HG02798 (cell line): ENCODE measurements at regions not wholly inside any gene's neighbourhood (a gene's known extent, or its start where the extent isn't known, plus 50 kb on each side); places are given as distances from the start of the nearest gene placed in this dataset.

Experiments
- ATAC-seq: cut with Tn5 transposase; IDR thresholded peaks from one replicate; pipeline ENCODE4 v1.9.1; 2021; ENCODE audit warnings: mild to moderate bottlenecking; ENCODE audit not compliant: unreplicated experiment, poor library complexity

- no peak for ATAC-seq
Observed at GRCh38 chr4:119755599-119755998, 127.0 kb upstream of the PDE5A start.

- no peak for ATAC-seq
Observed at GRCh38 chr4:119752936-119753335, 124.3 kb upstream of the PDE5A start.

GRCh38 chr4:119750771-119751170 lies 122.2 kb upstream of the PDE5A start:
- ATAC-seq, result no peak

- no peak for ATAC-seq
Observed at GRCh38 chr4:119750048-119750447, 121.4 kb upstream of the PDE5A start.

- no peak for ATAC-seq
Observed at GRCh38 chr4:119748853-119749252, 120.2 kb upstream of the PDE5A start.

- no peak for ATAC-seq
Observed at GRCh38 chr4:119746951-119747350, 118.3 kb upstream of the PDE5A start.

- ATAC-seq, result no peak
Observed at GRCh38 chr4:119745351-119745750, 116.7 kb upstream of the PDE5A start.

GRCh38 chr4:119744580-119744979 lies 116.0 kb upstream of the PDE5A start:
- ATAC-seq, result no peak

GRCh38 chr4:119743644-119744043 lies 115.0 kb upstream of the PDE5A start:
- no peak for ATAC-seq

- ATAC-seq, result no peak
Observed at GRCh38 chr4:119739796-119740195, 111.2 kb upstream of the PDE5A start.

- ATAC-seq, result no peak
Observed at GRCh38 chr4:119738901-119739300, 110.3 kb upstream of the PDE5A start.

GRCh38 chr4:119736559-119736958 lies 108.0 kb upstream of the PDE5A start:
- no peak for ATAC-seq

- ATAC-seq, result no peak
Observed at GRCh38 chr4:119735165-119735651, 106.6 kb upstream of the PDE5A start.

- no peak for ATAC-seq
Observed at GRCh38 chr4:119733431-119733830, 104.8 kb upstream of the PDE5A start.

- ATAC-seq, result no peak
Observed at GRCh38 chr4:119731778-119732177, 103.2 kb upstream of the PDE5A start.

GRCh38 chr4:119731146-119731742 lies 102.6 kb upstream of the PDE5A start:
- no peak for ATAC-seq

GRCh38 chr4:119730671-119730950 lies 102.0 kb upstream of the PDE5A start:
- ATAC-seq, result no peak

GRCh38 chr4:119729835-119730670 lies 101.4 kb upstream of the PDE5A start:
- no peak for ATAC-seq

GRCh38 chr4:119728692-119729593 lies 100.3 kb upstream of the PDE5A start:
- ATAC-seq, result no peak

GRCh38 chr4:119728185-119728584 lies 99.6 kb upstream of the PDE5A start:
- ATAC-seq, result no peak

- ATAC-seq, result no peak
Observed at GRCh38 chr4:119726505-119726904, 97.9 kb upstream of the PDE5A start.
